SHP77 (cell line): ENCODE measurements at regions not wholly inside any gene's neighbourhood (a gene's known extent, or its start where the extent isn't known, plus 50 kb on each side); places are given as distances from the start of the nearest gene placed in this dataset.

Source experiments
- DNase-seq, 2 experiments: peaks; one replicate each; lab custom pipeline; 2025; lab: John Stamatoyannopoulos, UW

- no peak for DNase-seq
Observed at GRCh38 chr1:17907999-17908398, 152.9 kb downstream of the ACTL8 start.

GRCh38 chr1:17908945-17909344 is 153.8 kb downstream of the ACTL8 start:
- no peak for DNase-seq

GRCh38 chr1:17909634-17910033 is 154.5 kb downstream of the ACTL8 start:
- no peak for DNase-seq

GRCh38 chr1:17911791-17912190 is 156.7 kb downstream of the ACTL8 start:
- no peak for DNase-seq

GRCh38 chr1:17912491-17912890 is 157.4 kb downstream of the ACTL8 start:
- no peak for DNase-seq

- DNase-seq = no peak
Observed at GRCh38 chr1:17913326-17914115, 158.4 kb downstream of the ACTL8 start.

- no peak for DNase-seq
Observed at GRCh38 chr1:17914131-17914530, 159.0 kb downstream of the ACTL8 start.

- DNase-seq = no peak
Observed at GRCh38 chr1:17914987-17915386, 159.9 kb downstream of the ACTL8 start.

- DNase-seq = no peak
Observed at GRCh38 chr1:17915511-17916197, 160.5 kb downstream of the ACTL8 start.

GRCh38 chr1:17916702-17917101 is 161.6 kb downstream of the ACTL8 start:
- no peak for DNase-seq

GRCh38 chr1:17919525-17920439 is 164.6 kb downstream of the ACTL8 start:
- DNase-seq = peak; percentile 43 to 52

GRCh38 chr1:17920881-17921640 is 165.9 kb downstream of the ACTL8 start:
- DNase-seq = no peak

- DNase-seq = peak; percentile 55 to 68
Observed at GRCh38 chr1:17922833-17923232, 167.7 kb downstream of the ACTL8 start.

- DNase-seq = no peak
Observed at GRCh38 chr1:17923666-17924065, 168.5 kb downstream of the ACTL8 start.

GRCh38 chr1:17924578-17924977 is 169.4 kb downstream of the ACTL8 start:
- no peak for DNase-seq

GRCh38 chr1:17925290-17926237 is 170.4 kb downstream of the ACTL8 start:
- DNase-seq = no peak

GRCh38 chr1:17926906-17927305 is 171.8 kb downstream of the ACTL8 start:
- no peak for DNase-seq

- no peak for DNase-seq
Observed at GRCh38 chr1:17927952-17928351, 172.8 kb downstream of the ACTL8 start.

- peak in 1 of 2 experiments; percentile 13 for DNase-seq
Observed at GRCh38 chr1:17929224-17929623, 174.1 kb downstream of the ACTL8 start.

- DNase-seq = no peak
Observed at GRCh38 chr1:17930635-17931034, 175.5 kb downstream of the ACTL8 start.

- no peak for DNase-seq
Observed at GRCh38 chr1:17932164-17932563, 175.4 kb upstream of the IGSF21 start.
